K562 (cell line): ENCODE measurements at regions not wholly inside any gene's neighbourhood (a gene's known extent, or its start where the extent isn't known, plus 50 kb on each side); places are given as distances from the start of the nearest gene placed in this dataset.

Source experiments
- ATAC-seq: fragments of 200-7000 bp; cut with Tn5 transposase; 3 replicates; pipeline ENCODE4 v1.9.1; 2020; ENCODE audit warnings: moderate library complexity
- BruUV-seq: library from RNA; stranded (reverse); fragments of 400-500 nt; replicated peaks from 2 replicates; lab custom pipeline; 2021; lab: Mats Ljungman, UMichigan
- CTCF ChIA-PET: fragments of 300-600 bp; formaldehyde crosslinking; extraction: SDS; loops from one replicate; lab custom pipeline; 2021; ENCODE audit warnings: low intra/inter-chr PET ratio; lab: Yijun Ruan, JAX
- POLR2A ChIA-PET: fragments of 300-600, 350-650 bp; sonication (Branson Sonifier 250); formaldehyde crosslinking; extraction: SDS; loops from one replicate; lab custom pipeline; 2021; ENCODE audit warnings: antibody characterized with exemption, inconsistent platforms; lab: Yijun Ruan, JAX
- DNase-seq, 4 experiments: peaks; one replicate each; pipeline versions ENCODE4 v3.0.0 to v3.0.0-alpha.2; 2011 to 2018; ENCODE audit warnings: low spot score in 3 of 4, mixed read lengths in 3 of 4; ENCODE audit errors: extremely low read depth in 1 of 4
- FAIRE-seq: peaks from 2 replicates; lab custom pipeline; 2011; peaks lifted over from hg19 to GRCh38; lab: Jason Lieb, UNC
- H2AFZ ChIP-seq: 2 replicates; pipeline ENCODE4 v1.6.0; 2011; ENCODE audit warnings: low read depth, low read length, control low read depth, inconsistent platforms
- H3K27ac ChIP-seq: fragments of 200-600 bp; 3 replicates; pipeline ENCODE4 v1.8.0; 2011; ENCODE audit warnings: low read depth, mild to moderate bottlenecking, control low read depth, inconsistent platforms, low read length, moderate library complexity, mixed read lengths; ENCODE audit errors: extremely low read depth
- H3K27me3 ChIP-seq, 2 experiments: fragments of 300-600 bp in 1 of 2; 2 replicates in 1 of 2; 3 replicates in 1 of 2; pipeline versions ENCODE4 v1.6.0 to v1.8.0; 2011; ENCODE audit warnings: inconsistent platforms in 2 of 2, low read length in 2 of 2, mild to moderate bottlenecking in 1 of 2, mixed read lengths in 1 of 2, moderate library complexity in 1 of 2; ENCODE audit not compliant: control insufficient read depth in 2 of 2, insufficient read depth in 2 of 2
- H3K36me3 ChIP-seq: fragments of 300-600 bp; 3 replicates; pipeline ENCODE4 v1.8.0; 2011; ENCODE audit warnings: mild to moderate bottlenecking, low read length, inconsistent platforms; ENCODE audit not compliant: control insufficient read depth, insufficient read depth
- H3K4me1 ChIP-seq, 2 experiments: fragments of 200-600 bp in 1 of 2; replicated peaks in 1 of 2; 2 replicates in 1 of 2; 3 replicates in 1 of 2; pipeline versions ENCODE4 v1.5.1 to v1.8.0; 2011; ENCODE audit warnings: inconsistent platforms in 2 of 2, low read length in 2 of 2, mild to moderate bottlenecking in 1 of 2, mixed read lengths in 1 of 2, moderate library complexity in 1 of 2; ENCODE audit not compliant: control insufficient read depth in 2 of 2, insufficient read depth in 2 of 2
- H3K4me2 ChIP-seq: 2 replicates; pipeline ENCODE4 v1.6.1; 2011; ENCODE audit warnings: low read length, control low read depth, inconsistent platforms, mixed read lengths; ENCODE audit not compliant: insufficient read depth
- H3K4me3 ChIP-seq: fragments of 200-600 bp; sonication (generic), shearing (Covaris generic); 2 replicates; pipeline ENCODE4 v1.5.1; 2016; ENCODE audit warnings: control low read depth, inconsistent platforms
- H3K79me2 ChIP-seq: fragments of 200-600 bp; 3 replicates; pipeline ENCODE4 v1.8.0; 2011; ENCODE audit warnings: low read length, inconsistent platforms; ENCODE audit not compliant: control insufficient read depth, insufficient read depth
- H3K9ac ChIP-seq, 2 experiments: 2 replicates each; pipeline versions ENCODE4 v1.6.0 to v1.6.1; 2011; ENCODE audit warnings: low read depth in 2 of 2, low read length in 2 of 2, control low read depth in 1 of 2, inconsistent platforms in 1 of 2, mild to moderate bottlenecking in 1 of 2, mixed read lengths in 1 of 2; ENCODE audit not compliant: insufficient read depth in 1 of 2
- H3K9me1 ChIP-seq: one replicate; pipeline ENCODE4 v1.6.0; 2011; ENCODE audit warnings: inconsistent platforms, mild to moderate bottlenecking, low read length, moderate library complexity; ENCODE audit not compliant: control insufficient read depth, insufficient read depth
- H3K9me3 ChIP-seq: replicated peaks from 2 replicates; pipeline ENCODE4 v1.5.1; 2011; ENCODE audit warnings: low read depth, low read length, inconsistent platforms; ENCODE audit not compliant: control insufficient read depth, insufficient read depth
- H4K20me1 ChIP-seq: replicated peaks from 2 replicates; pipeline ENCODE4 v1.6.1; 2011; ENCODE audit warnings: low read length, inconsistent platforms, mixed read lengths; ENCODE audit not compliant: control insufficient read depth, insufficient read depth
- CEBPB ChIP-seq: fragments of 450-650 bp; IDR thresholded peaks from 2 replicates; pipeline ENCODE4 v1.6.1; 2016; ENCODE audit warnings: missing genetic modification characterization, missing compliant biosample characterization
- CEBPG ChIP-seq, 3 experiments: fragments of 200-800 bp in 1 of 3; sonication (Bioruptor generic) in 1 of 3; sonication (generic) in 1 of 3; formaldehyde crosslinking in 1 of 3; IDR thresholded peaks in 2 of 3; conservative IDR thresholded peaks in 1 of 3; 2 replicates each; pipeline versions ENCODE4 v1.6.1 to v1.8.0; 2016 to 2022; ENCODE audit warnings: missing compliant biosample characterization in 2 of 3, missing genetic modification characterization in 2 of 3, mild to moderate bottlenecking in 1 of 3, missing genetic modification reagents in 1 of 3
- CREB1 ChIP-seq, 2 experiments: sonication (generic) in 1 of 2; formaldehyde crosslinking in 1 of 2; IDR thresholded peaks; 2 replicates each; pipeline versions ENCODE4 v1.6.1 to v1.8.0; 2012 to 2022; ENCODE audit warnings: inconsistent platforms in 1 of 2, mild to moderate bottlenecking in 1 of 2, missing genetic modification reagents in 1 of 2, moderate library complexity in 1 of 2
- GTF2E2 ChIP-seq: fragments of 200-800 bp; sonication (Bioruptor generic); IDR thresholded peaks from 2 replicates; pipeline ENCODE4 v1.6.1; 2016; ENCODE audit warnings: missing genetic modification characterization, missing compliant biosample characterization
- GTF2F1 ChIP-seq: IDR thresholded peaks from 2 replicates; pipeline ENCODE4 v1.6.1; 2011; ENCODE audit warnings: low read depth, low read length, improper control_type of control experiment
- KLF6 ChIP-seq: fragments of 250-450 bp; sonication (Bioruptor Pico); IDR thresholded peaks from 2 replicates; pipeline ENCODE4 v1.4.0; 2020; ENCODE audit warnings: mild to moderate bottlenecking, moderate library complexity, borderline replicate concordance
- MTA1 ChIP-seq: fragments of 450-650 bp; IDR thresholded peaks from 2 replicates; pipeline ENCODE4 v1.6.1; 2017; ENCODE audit warnings: borderline replicate concordance
- NCOA6 ChIP-seq: fragments of 450-650 bp; IDR thresholded peaks from 2 replicates; pipeline ENCODE4 v1.6.1; 2017; ENCODE audit warnings: mild to moderate bottlenecking
- NFE2L1 ChIP-seq: fragments of 450-650 bp; IDR thresholded peaks from 2 replicates; pipeline ENCODE4 v1.6.1; 2016; ENCODE audit warnings: missing genetic modification characterization, low read depth, mild to moderate bottlenecking, missing compliant biosample characterization, moderate library complexity, borderline replicate concordance
- NFIX ChIP-seq: fragments of 250-450 bp; sonication (Bioruptor Pico); IDR thresholded peaks from 2 replicates; pipeline ENCODE4 v1.4.0; 2020; ENCODE audit warnings: low read depth, mild to moderate bottlenecking, moderate library complexity
- NR1H2 ChIP-seq: sonication (generic); formaldehyde crosslinking; IDR thresholded peaks from 2 replicates; pipeline ENCODE4 v1.4.0; 2020; ENCODE audit warnings: mild to moderate bottlenecking, missing genetic modification reagents
- NUFIP1 ChIP-seq: fragments of 450-650 bp; IDR thresholded peaks from 2 replicates; pipeline ENCODE4 v1.6.1; 2018; ENCODE audit not compliant: partially characterized antibody
- RBM17 ChIP-seq: fragments of 200-400 bp; formaldehyde crosslinking; IDR thresholded peaks from 2 replicates; pipeline ENCODE4 v1.6.1; 2017; ENCODE audit warnings: low read depth, mild to moderate bottlenecking, low read length, borderline replicate concordance
- THRAP3 ChIP-seq: fragments of 450-650 bp; IDR thresholded peaks from 2 replicates; pipeline ENCODE4 v1.6.1; 2016; ENCODE audit warnings: mild to moderate bottlenecking, inconsistent platforms, borderline replicate concordance
- YBX1 ChIP-seq: fragments of 450-650 bp; IDR thresholded peaks from 2 replicates; pipeline ENCODE4 v1.7.1; 2016; ENCODE audit warnings: mild to moderate bottlenecking
- ZC3H4 ChIP-seq: sonication (generic); formaldehyde crosslinking; IDR thresholded peaks from 2 replicates; pipeline ENCODE4 v1.9.0; 2021; ENCODE audit warnings: missing genetic modification reagents, borderline replicate concordance
- ZNF121 ChIP-seq: sonication (generic); formaldehyde crosslinking; conservative IDR thresholded peaks from 2 replicates; pipeline ENCODE4 v1.8.0; 2022; ENCODE audit warnings: missing genetic modification reagents
- ZNF274 ChIP-seq: IDR thresholded peaks from 2 replicates; pipeline ENCODE4 v1.6.1; 2011; ENCODE audit warnings: low read depth, mild to moderate bottlenecking, low read length, moderate library complexity, borderline replicate concordance
- ZNF316 ChIP-seq: fragments of 450-650 bp; IDR thresholded peaks from 2 replicates; pipeline ENCODE4 v1.6.1; 2016
- ZNF57 ChIP-seq: fragments of 450-650 bp; formaldehyde crosslinking; IDR thresholded peaks from 2 replicates; pipeline ENCODE4 v1.4.0; 2020; ENCODE audit warnings: mild to moderate bottlenecking, moderate library complexity
- ZNF586 ChIP-seq: fragments of 450-650 bp; formaldehyde crosslinking; conservative IDR thresholded peaks from 2 replicates; pipeline ENCODE4 v1.4.0; 2020; ENCODE audit warnings: mild to moderate bottlenecking, moderate library complexity
- ZSCAN29 ChIP-seq: fragments of 450-650 bp; IDR thresholded peaks from 2 replicates; pipeline ENCODE4 v1.6.1; 2017
- WGBS: fragments of 100-300 bp; shearing (Covaris generic); methylation state at CpG from one replicate; pipeline ENCODE4 v1.1.6; 2016; ENCODE audit warnings: low coverage, mixed read lengths; ENCODE audit not compliant: insufficient coverage; ENCODE audit errors: missing lambda C conversion rate; 5-methylcytosine and 5-hydroxymethylcytosine counted together
- in situ Hi-C: fragments of 300-500 bp; cut with MboI; formaldehyde crosslinking; loops from 4 replicates; pipeline ENCODE4 v1.15.0; 2018; ENCODE audit warnings: inconsistent platforms, mixed read lengths
- intact Hi-C: fragments of 100-400 bp; cut with micrococcal nuclease; formaldehyde crosslinking; loops from 2 replicates; pipeline ENCODE4 v1.14.2; 2022

- TF ChIP-seq YBX1: 0 out of 2 replicates have a peak, but pooled peaks have one; percentile 59
- no peak for TF ChIP-seq NR1H2 (CRISPR knock-in tag)
- no peak for TF ChIP-seq NFE2L1 (tag)
- TF ChIP-seq ZNF586 (CRISPR knock-in tag): no peak
- no peak for TF ChIP-seq MTA1
- no peak for TF ChIP-seq ZNF274
- TF ChIP-seq, all 486 proteins: peak for 8
Measured at GRCh38 chr3:33936921-33937525, 138.6 kb downstream of the PDCD6IP start (continued).

- no peaks in the 10 kb centered on the region; the same call in 2 of the 3 replicates for H3K36me3 ChIP-seq
- ATAC-seq (no peak), FAIRE-seq (no peak), DNase-seq (no peak)
- no peaks in the 10 kb centered on the region for H4K20me1 ChIP-seq
- peak overlapping the region; percentile 93 for H3K4me2 ChIP-seq
- peaks cover 4% of the 10 kb centered on the region for H3K9me3 ChIP-seq
- ChIA-PET CTCF (no interaction called here), POLR2A (interaction anchor here (0.8 to 3.3 kb wide), 6 partner anchors 10 to 53 kb away, joined by 4 to 26 read pairs (median 10); no protein-coding TSS in a partner anchor)
- H3K9me1 ChIP-seq: no peaks in the 10 kb centered on the region
- WGBS: 47% methylated on average over 1 of the region's 1 CpG
- in situ Hi-C loops: no loop called here
- H3K27ac ChIP-seq: peak overlapping the region; percentile 78; the same call in 2 of the 3 replicates
- peaks cover 38% of the 10 kb centered on the region for H3K79me2 ChIP-seq
- peak overlapping the region in 1 of 2 experiments; percentile 74; a peak in 2 of 4 replicates for H3K9ac ChIP-seq
- BruUV-seq: no TSS peak
- H3K4me3 ChIP-seq: peak overlapping the region; percentile 38
- intact Hi-C loops: loop anchor here (2.0 to 10.0 kb wide), 2 partner anchors 53 to 143 kb away; partner anchors contain the start of gene PDCD6IP
- H2AFZ ChIP-seq: no peak overlapping the region
- H3K4me1 ChIP-seq: peaks cover 17 to 55% of the 10 kb centered on the region in 2 experiments
- no peaks in the 10 kb centered on the region for H3K27me3 ChIP-seq
- no peak for TF ChIP-seq NCOA6
- TF ChIP-seq CREB1 (IDR thresholded peaks at IDR 0.05): no peak
- 0 out of 2 replicates have a peak, but pooled peaks have one; percentile 8 for TF ChIP-seq CREB1 (CRISPR knock-in tag; IDR thresholded peaks at IDR 0.05)
- no peak for TF ChIP-seq GTF2F1
- no peak for TF ChIP-seq THRAP3
- no peak for TF ChIP-seq RBM17
- TF ChIP-seq GTF2E2 (tag): no peak
- no peak for TF ChIP-seq ZNF121 (CRISPR knock-in tag)
- TF ChIP-seq ZNF316: peak; percentile 25; the same call in 1 of the 2 replicates
- no peak for TF ChIP-seq ZNF57 (CRISPR knock-in tag)
- TF ChIP-seq CEBPG (CRISPR knock-in tag; IDR thresholded peaks at IDR 0.05): no peak
- TF ChIP-seq CEBPG (tag; conservative IDR thresholded peaks at IDR 0.05 in 1 of 2, IDR thresholded peaks at IDR 0.05 in 1 of 2): peak in 1 of 2 experiments; percentile 73; a peak in 2 of 4 replicates
- no peak for TF ChIP-seq NUFIP1
- TF ChIP-seq ZC3H4 (CRISPR knock-in tag): no peak
- no peak for TF ChIP-seq ZSCAN29
- peak; percentile 70; the same call in 1 of the 2 replicates for TF ChIP-seq CEBPB (tag)
- TF ChIP-seq NFIX (CRISPR knock-in tag): no peak
- no peak for TF ChIP-seq KLF6 (CRISPR knock-in tag)
Measured at GRCh38 chr3:33937628-33938027, 139.2 kb downstream of the PDCD6IP start.
